NCI-H748 (cell line): ENCODE measurements at regions not wholly inside any gene's neighbourhood (a gene's known extent, or its start where the extent isn't known, plus 50 kb on each side); places are given as distances from the start of the nearest gene placed in this dataset.

ENCODE experiments used
- DNase-seq: peaks from one replicate; lab custom pipeline; 2025; ENCODE audit not compliant: unreplicated experiment; lab: John Stamatoyannopoulos, UW

DNA sequence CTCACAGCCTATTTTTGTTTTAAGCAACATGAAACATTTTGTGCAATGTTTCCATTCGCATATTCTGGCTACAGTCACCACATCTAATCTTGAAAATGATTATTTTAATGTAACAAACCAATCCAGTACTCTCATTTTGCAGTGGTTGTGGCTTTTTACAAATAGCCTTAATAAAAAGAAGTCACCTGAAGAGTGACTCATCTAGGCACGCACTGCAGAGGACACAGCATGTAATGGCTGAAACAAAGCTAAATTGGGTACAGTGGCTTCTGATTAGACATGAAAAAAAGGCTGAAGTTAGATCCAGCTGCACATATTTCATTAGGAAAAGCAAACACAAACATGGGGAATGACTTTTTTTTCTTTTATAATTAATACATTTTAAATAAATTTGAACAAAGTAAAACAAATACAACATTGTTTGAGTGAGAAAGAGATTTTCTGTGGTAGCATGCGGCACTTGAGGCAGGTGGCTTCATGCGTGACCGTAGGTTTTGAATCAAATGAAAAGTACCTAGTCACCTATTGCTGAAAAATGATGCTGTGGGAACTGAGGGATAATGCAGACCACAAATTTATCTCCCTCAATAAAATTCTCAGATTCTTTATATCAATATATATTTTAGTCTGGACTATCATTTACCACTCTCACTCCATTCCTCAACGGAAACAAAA is 240.8 kb upstream of the DDX53 start:
- peak; percentile 19 for DNase-seq

DNA sequence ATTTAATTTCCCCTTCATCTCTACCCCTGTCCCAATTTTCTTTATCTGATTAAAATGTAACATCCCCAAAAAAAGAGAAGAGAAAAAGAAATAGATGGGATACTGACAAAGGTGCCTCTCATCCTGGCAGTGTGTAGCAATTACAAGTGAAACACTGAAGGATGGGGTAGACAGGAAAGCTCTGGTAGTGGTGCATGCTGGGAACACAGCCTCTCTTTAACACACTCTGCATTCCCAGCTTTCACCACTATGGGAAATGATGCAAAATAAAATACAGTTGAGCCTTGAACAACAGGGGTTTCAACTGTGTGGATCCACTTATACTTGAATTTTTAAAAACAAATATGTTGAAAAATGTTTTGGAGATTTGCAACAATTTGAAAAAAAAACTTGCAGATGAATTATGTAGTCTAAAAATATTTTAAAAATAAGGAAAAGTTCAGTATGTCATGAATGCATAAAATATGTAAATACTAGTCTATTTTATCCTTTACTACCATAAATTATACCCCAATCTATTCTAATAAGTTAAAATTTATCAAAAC is 239.2 kb upstream of the DDX53 start:
- no peak for DNase-seq

DNA sequence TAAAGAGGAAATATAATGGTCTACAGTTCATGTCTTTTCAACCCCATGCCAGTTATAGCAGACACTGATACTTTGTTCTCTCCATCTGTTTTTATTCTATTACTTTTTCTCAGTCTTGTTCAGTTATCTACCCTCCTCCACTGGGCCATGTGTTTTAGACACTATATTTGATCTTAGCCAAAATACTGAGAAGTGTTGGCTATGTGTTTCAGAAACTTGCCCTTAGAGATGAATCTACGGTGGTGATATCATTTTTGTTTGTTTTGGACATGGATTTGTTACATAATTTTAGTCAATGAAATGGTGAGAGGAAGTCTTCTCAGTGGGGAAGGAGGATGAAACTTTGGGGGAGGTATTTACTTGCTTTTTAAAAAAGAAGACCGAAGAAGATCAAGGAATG is 211.5 kb upstream of the DDX53 start:
- no peak for DNase-seq

DNA sequence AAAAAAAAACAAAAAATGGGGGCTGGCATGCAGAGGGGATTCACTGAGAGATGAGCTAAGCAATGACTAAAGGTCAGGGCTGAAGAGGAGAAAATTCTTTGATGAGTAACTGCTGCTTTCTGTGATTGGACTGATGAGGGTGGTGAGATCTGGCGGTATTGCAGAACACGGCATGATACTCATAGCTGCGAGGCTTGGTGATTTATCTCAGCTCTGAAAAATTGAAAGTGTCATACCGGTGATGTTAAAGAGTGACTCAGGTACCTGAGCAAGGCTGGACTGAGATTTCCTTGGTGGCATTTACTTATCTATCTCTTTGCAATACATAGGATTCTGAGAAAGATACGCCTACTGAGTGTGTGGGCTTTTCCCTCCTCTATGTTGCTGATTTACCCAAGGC is 204.1 kb upstream of the DDX53 start:
- no peak for DNase-seq

DNA sequence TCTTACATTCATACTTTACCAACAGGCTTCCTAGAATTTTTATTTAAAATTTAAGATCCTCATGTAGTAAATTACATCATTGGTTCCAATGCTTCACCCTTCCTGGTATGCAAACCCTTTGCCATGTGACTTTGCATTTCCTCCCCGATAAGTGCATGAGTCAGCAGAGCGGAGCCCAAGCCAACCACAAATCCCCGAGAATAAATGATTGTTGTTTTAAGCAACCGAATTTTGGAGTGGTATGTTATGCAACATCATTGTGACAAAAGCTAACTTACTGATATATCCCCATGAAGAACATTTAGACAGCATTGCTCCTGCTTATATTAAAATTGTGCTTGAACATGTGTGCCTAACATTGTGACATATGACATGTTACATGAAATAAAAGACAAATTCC is 199.4 kb upstream of the DDX53 start:
- DNase-seq: no peak

DNA sequence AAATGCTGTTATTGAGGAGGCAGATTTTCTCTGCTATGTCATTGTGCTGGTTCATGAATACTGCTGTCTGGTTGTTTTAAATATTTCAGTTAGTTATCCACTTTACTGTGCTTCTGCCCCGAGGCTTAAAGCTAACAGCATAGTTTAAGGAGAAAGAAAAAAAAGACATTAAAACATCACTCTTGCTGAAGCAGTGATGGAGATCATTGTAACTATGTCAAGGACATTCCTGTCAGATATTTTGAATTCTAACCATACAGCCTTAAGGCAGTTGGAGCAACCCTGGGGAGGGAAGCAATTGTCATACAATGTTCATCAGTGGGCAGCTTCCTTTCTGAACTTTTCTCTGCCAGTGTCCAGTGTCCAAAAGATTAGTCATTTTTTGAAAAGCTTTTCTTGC is 199.0 kb upstream of the DDX53 start:
- DNase-seq: no peak

DNA sequence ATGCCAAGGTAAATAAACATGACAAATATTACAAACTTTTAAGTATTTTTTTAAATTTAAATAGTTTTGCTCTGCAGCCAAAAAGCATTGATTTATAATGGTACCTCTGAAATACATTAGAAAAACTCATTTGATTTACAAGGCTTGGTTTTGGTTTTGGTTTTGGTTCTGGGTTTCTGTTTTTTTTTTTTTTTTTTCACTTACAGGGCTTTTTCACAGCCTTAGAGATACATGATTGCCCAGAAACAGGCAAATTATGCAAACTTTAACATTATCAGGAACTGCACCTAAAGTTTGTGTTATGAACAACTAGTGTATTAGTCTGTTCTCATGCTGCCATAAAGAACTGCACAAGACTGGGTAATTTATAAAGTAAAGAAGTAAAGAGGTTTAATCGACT is 196.4 kb upstream of the DDX53 start:
- no peak for DNase-seq

DNA sequence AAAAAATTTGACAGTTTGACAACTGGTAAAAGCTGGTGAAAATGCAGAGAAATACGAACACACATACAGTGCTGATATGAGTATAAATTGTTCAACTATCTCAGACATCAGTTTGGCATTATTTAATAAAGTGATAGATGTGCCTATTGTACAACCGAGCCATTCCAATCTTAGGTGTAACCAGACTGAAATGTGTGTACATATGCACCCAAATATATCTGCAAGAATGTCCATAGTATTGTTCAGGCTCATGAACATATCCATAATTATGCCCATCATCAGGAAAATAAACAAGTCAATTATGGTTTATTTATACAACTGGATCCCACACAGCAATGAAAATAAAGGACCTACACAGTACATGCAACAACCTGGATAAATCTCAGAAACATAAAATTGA is 188.9 kb upstream of the DDX53 start:
- DNase-seq: no peak

DNA sequence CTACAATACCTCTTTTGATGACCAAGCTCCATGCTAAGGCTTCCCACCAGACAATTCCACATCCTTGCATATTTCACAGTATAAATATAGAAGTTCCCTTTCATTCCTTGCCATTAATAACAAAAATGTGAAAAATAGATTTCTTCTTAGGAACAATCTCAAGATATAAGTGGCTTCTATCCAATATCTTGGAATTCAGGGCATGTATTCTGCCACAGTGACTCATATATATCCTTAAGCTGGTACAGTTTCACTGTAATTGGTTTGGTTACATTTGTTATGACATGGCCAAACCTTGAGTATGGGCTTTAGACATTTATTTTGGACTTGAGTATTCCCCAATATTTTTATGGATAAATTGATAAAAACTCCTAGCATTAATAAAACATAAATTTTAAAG is 181.7 kb upstream of the DDX53 start:
- no peak for DNase-seq

DNA sequence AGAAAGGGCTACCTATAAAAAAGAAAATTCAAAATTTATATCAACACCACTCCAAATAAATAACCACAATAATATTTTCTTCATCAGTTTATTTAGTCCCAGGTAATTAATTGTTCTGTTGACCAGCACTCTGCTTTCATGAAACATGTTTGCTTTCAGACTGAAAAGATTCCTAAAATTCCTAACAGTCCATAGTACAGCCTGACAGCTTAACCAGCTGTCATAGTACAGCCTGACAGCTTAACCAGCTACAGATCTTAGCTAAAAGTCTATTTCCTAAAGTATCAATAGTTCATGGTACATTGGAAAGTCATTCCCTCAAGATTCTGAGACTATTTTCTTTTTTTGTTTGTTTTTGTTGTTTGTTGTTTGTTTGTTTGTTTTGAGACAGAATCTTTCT is 144.1 kb upstream of the DDX53 start:
- no peak for DNase-seq

DNA sequence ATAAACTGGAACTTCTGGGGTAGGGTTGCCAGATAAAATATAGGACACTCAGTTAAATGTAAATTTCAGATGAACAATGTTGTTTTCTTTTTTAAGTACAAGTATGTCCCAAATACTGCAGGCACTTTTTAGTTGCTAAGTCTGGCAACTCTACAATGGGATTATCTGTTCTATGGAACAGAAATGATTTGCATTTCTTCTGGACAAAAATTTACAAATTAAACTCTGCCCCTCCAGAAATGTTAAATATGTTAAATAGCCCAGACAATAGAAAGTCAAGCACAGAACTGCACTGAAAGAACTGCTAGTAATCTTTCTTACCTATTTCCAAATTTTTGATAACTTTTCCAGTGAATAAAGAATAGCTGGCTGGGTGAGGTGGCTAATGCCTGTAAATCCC is 140.1 kb upstream of the DDX53 start:
- no peak for DNase-seq

DNA sequence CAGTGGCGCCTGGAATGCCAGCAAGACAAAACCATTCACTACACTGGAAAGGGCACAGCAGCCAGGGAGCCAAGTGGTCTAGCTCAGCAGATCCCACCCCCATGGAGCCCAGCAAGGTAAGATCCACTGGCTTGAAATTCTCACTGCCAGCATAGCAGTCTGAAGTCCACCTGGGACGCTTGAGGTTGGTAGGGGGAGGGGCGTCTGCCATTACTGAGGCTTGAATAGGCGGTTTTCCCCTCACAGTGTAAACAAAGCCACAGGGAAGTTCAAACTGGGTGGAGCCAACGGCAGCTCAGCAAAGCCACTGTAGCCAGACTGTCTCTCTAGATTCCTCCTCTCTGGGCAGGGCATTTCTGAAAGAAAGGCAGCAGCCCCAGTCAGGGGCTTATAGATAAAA is 133.0 kb upstream of the DDX53 start:
- DNase-seq: peak; percentile 48

DNA sequence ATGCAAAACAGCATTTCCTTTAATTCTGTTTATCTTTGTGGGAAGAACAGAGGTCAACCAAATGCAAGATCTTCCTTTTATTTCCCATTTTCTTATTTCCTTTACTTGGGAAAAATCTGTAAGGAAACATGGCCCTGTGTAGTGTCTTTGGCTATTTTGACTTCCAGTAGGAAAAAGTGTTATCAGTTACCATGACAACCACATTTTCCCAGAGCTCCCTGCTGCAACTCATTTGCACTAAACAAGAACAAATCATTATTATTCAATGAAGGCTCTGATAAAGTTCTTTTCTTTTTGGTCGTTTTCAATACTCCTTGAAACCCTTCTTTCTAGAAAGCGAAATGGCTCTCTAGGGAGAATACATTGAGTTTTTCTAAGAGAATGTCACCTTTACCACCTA is 117.2 kb upstream of the DDX53 start:
- DNase-seq: no peak

DNA sequence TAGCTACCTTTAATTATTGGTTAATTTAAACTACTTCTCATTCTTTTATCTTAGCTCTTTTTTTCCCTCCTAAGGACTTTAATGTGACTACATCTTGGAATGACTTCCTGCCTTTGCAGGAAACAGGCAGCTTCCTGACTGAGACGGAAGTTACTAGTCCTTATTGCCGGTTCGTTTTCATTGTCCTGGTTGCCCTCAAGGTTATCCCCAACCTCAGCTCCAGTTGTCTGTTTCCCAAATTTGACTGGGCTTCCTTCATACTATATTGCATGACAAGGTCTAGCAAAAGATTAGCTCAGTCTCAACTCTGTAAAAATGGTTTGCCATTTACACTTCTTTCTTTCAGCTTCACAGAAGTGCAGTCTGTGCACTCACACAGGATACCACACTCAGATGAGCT is 109.9 kb upstream of the DDX53 start:
- DNase-seq: peak; percentile 61

DNA sequence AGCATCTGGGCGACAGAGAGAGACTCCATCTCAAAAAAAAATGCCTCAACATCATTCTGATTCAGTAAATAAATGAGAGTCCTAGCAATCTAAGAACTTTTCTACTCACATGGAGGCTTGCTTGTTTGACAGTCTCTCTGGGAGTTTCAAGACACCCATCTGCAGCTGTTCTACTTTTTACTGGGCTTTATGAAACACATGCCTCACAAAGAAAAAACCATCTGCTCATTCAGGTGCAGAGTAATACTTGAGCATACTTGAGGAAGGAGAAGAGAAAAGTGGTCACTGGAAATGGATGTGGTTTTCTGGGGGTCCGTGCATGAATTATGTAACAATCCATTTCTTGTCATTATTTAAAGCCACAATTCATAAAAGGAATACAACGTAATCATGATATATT is 87.1 kb upstream of the DDX53 start:
- DNase-seq: no peak

DNA sequence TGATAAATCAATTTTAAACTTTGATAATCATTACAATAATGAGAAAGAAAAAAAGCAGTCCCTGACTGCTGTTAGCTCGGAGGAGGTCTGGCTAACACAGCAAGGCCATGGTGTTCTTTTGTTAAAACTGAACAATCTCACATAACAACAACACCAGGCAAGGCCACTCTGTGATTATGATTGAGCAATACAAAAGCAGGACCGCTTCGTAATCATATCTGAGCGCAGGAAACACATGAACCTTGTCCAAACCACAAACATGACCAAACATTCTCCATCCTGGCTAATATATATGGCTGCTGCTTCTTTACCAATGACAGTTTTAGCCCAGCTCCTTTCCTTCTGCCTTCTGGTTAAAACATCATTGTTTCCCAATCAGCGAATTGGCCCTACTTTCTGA is 76.8 kb upstream of the DDX53 start:
- DNase-seq: peak; percentile 9

DNA sequence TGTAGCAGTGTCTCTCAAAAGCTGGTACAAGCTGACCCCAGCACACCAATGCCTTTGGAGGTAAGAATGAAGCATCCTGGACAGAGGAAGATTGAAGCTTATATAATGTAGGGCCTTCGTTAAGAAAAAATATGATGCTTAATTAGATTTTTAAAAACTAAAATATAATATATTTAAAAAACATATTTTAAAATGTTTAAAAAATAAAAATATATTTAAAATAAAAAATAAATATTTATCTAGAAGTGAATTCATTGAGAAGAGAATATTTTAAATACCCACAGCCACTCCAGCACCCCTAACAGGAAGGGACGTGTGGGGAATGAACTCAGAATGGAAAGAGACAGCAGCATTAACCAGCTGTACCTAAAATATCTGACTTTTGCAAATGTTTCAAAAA is 65.1 kb upstream of the DDX53 start:
- DNase-seq: no peak

DNA sequence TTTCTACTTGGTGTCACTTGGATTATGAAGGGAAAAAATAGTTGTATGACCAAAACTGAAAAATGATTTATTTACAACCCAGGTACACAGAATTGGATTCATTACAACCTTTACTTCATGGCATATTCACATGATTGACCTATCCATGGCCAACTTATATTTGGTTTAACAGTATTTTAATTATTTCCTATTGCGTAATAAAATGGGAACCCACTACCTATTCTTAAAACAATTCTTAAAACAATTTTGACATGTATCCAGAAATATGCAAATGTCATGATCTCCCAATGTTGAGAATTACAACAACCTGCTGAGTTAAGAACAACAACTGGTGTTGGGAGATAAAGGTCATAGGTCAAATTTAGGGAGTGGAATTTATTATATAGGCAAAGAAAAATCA is 54.8 kb upstream of the DDX53 start:
- no peak for DNase-seq
